ENCODE measurements at regions not wholly inside any gene's neighbourhood (a gene's known extent, or its start where the extent isn't known, plus 50 kb on each side); places are given as distances from the start of the nearest gene placed in this dataset.
"Not testable (repeated sequence)": the region's sequence is repeated elsewhere in the genome, so short reads cannot be mapped to it uniquely, and the experiment has no call there.

GRCh38 chr1:67530071-67530470 is 99.9 kb upstream of the SERBP1 start:
- DNase-seq (ENCODE audit: low read depth), result no peak

GRCh38 chr1:67532452-67533216 is 102.4 kb upstream of the SERBP1 start:
- peak; percentile 72 for DNase-seq (ENCODE audit: low read depth)

- DNase-seq (ENCODE audit: low read depth), result no peak
Measured at GRCh38 chr1:67534627-67535065, 104.4 kb upstream of the SERBP1 start.

GRCh38 chr1:67535474-67535873 is 105.3 kb upstream of the SERBP1 start:
- peak; percentile 69 for DNase-seq (ENCODE audit: low read depth)

GRCh38 chr1:67536957-67537666 is 106.9 kb upstream of the SERBP1 start:
- no peak for DNase-seq (ENCODE audit: low read depth)

GRCh38 chr1:67537667-67538018 is 107.4 kb upstream of the SERBP1 start:
- DNase-seq (ENCODE audit: low read depth), result no peak

- no peak for DNase-seq (ENCODE audit: low read depth)
Measured at GRCh38 chr1:67540025-67540732, 110.0 kb upstream of the SERBP1 start.

GRCh38 chr1:67540733-67541125 is 110.5 kb upstream of the SERBP1 start:
- DNase-seq (ENCODE audit: low read depth), result no peak

GRCh38 chr1:67542747-67543146 is 112.5 kb upstream of the SERBP1 start:
- no peak for DNase-seq (ENCODE audit: low read depth)

GRCh38 chr1:67544921-67545320 is 114.7 kb upstream of the SERBP1 start:
- no peak for DNase-seq (ENCODE audit: low read depth)

GRCh38 chr1:67545364-67545763 is 115.2 kb upstream of the SERBP1 start:
- DNase-seq (ENCODE audit: low read depth), result no peak

GRCh38 chr1:67551375-67551774 is 121.2 kb upstream of the SERBP1 start:
- no peak for DNase-seq (ENCODE audit: low read depth)

- no peak for DNase-seq (ENCODE audit: low read depth)
Measured at GRCh38 chr1:67552336-67552759, 122.1 kb upstream of the SERBP1 start.

GRCh38 chr1:67554204-67554603 is 124.0 kb upstream of the SERBP1 start:
- not testable (repeated sequence) for DNase-seq (ENCODE audit: low read depth)

- no peak for DNase-seq (ENCODE audit: low read depth)
Measured at GRCh38 chr1:67555461-67556296, 125.5 kb upstream of the SERBP1 start.

GRCh38 chr1:67556297-67556900 is 126.2 kb upstream of the SERBP1 start:
- no peak for DNase-seq (ENCODE audit: low read depth)

- no peak for DNase-seq (ENCODE audit: low read depth)
Measured at GRCh38 chr1:67557696-67558448, 127.1 kb upstream of the GADD45A start.

- DNase-seq (ENCODE audit: low read depth), result no peak
Measured at GRCh38 chr1:67558449-67559193, 126.4 kb upstream of the GADD45A start.

GRCh38 chr1:67559222-67559700 is 125.7 kb upstream of the GADD45A start:
- peak; percentile 48 for DNase-seq (ENCODE audit: low read depth)

Measured in HS-27A (cell line).